Upper lobe of left lung (tissue), 4 donors: ENCODE measurements at regions not wholly inside any gene's neighbourhood (a gene's known extent, or its start where the extent isn't known, plus 50 kb on each side); places are given as distances from the start of the nearest gene placed in this dataset.

Experiments
- EP300 ChIP-seq, 4 donors: sonication (generic); formaldehyde crosslinking; IDR thresholded peaks; one replicate each; pipeline ENCODE4 v1.5.1; 2017; ENCODE audit warnings: antibody characterized with exemption in 4 of 4, control low read depth in 2 of 4
- POLR2A ChIP-seq, 4 donors: fragments of 450-650 bp; IDR thresholded peaks; one replicate each; pipeline ENCODE4 v1.5.1; 2016 to 2017; ENCODE audit warnings: antibody characterized with exemption in 4 of 4, mild to moderate bottlenecking in 2 of 4
- POLR2AphosphoS5 ChIP-seq, 2 donors: sonication (generic); formaldehyde crosslinking; IDR thresholded peaks; one replicate each; pipeline ENCODE4 v1.5.1; 2017; ENCODE audit warnings: antibody characterized with exemption in 2 of 2
- TF ChIP-seq, protein P1 (sequence below), 6 experiments: fragments of 450-650 bp in 4 of 6; fragments of 200-600 bp in 2 of 6; sonication (generic) in 2 of 6; IDR thresholded peaks; one replicate each; pipeline ENCODE4 v1.5.1; 2016 to 2019; ENCODE audit warnings: antibody characterized with exemption in 6 of 6

DNA sequence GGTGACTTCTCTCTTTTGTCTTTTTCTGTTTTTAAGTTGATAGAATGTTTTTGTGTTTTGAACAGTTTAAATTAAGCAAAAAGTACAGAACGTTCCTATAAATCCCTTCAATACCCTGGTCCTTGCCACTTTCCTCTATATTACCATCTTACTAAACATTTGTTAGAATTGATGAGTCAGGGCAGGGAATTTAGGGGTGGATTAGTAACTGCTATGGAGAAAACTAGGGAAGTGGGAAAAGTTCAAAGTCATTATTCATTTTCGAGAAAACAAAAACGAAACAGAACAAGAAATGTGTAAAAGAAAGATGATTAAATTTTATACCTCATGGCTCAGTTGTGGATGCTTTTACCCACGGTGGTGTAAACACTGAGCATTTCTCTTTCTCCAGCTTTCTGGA is 240.4 kb upstream of the SULF2 start:
- TF ChIP-seq, protein P1, sequence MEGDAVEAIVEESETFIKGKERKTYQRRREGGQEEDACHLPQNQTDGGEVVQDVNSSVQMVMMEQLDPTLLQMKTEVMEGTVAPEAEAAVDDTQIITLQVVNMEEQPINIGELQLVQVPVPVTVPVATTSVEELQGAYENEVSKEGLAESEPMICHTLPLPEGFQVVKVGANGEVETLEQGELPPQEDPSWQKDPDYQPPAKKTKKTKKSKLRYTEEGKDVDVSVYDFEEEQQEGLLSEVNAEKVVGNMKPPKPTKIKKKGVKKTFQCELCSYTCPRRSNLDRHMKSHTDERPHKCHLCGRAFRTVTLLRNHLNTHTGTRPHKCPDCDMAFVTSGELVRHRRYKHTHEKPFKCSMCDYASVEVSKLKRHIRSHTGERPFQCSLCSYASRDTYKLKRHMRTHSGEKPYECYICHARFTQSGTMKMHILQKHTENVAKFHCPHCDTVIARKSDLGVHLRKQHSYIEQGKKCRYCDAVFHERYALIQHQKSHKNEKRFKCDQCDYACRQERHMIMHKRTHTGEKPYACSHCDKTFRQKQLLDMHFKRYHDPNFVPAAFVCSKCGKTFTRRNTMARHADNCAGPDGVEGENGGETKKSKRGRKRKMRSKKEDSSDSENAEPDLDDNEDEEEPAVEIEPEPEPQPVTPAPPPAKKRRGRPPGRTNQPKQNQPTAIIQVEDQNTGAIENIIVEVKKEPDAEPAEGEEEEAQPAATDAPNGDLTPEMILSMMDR (IDR thresholded peaks at IDR 0.05), result no peak
- TF ChIP-seq POLR2AphosphoS5 (IDR thresholded peaks at IDR 0.05), result no peak
- no peak for TF ChIP-seq EP300 (IDR thresholded peaks at IDR 0.05)
- TF ChIP-seq POLR2A (IDR thresholded peaks at IDR 0.05), result no peak
